GM18505 (cell line): ENCODE measurements at regions not wholly inside any gene's neighbourhood (a gene's known extent, or its start where the extent isn't known, plus 50 kb on each side); places are given as distances from the start of the nearest gene placed in this dataset.
"Not testable (repeated sequence)": the region's sequence is repeated elsewhere in the genome, so short reads cannot be mapped to it uniquely, and the experiment has no call there.

Source experiments
- ATAC-seq: cut with Tn5 transposase; IDR thresholded peaks from one replicate; pipeline ENCODE4 v1.9.1; 2021; ENCODE audit not compliant: unreplicated experiment
- POLR2A ChIP-seq: IDR thresholded peaks from 4 replicates; pipeline ENCODE4 v1.6.1; 2011; ENCODE audit warnings: borderline replicate concordance; ENCODE audit not compliant: insufficient read depth, insufficient read length; ENCODE audit errors: extremely low read depth

DNA sequence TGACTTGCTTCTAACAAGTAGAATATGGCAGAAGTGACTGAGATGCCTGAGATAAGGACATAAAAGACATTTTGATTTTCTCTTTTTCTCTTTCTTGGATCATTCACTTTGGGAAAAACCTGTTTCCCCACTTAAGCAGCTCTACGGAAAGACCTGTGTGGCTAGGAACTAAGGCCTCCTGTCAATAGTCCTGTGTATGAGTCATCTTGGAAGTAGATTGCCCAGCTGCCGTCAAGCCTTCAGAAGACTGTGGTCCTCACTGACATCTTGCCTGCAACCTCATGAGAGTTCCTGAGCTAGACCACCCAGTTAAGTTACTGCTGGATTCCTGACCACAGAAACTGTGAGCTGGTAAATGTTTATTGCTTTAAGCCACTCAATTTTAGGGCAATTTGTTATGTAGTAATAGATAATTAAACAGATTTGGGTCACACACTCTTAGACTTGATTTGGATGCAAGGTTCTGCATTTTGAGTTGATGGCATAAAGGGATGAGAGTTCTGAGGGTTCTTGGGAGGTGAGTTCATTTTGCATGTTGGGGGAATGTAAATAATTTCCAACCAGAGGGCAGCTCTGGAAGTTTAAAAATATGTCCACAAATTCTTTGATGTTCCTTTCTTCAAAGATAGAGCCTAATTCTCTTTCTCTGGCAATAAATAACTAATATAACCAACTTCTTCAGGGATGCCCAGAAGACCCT lies 229.2 kb downstream of the SQOR start:
- no peak for ATAC-seq
- no peak for TF ChIP-seq POLR2A

DNA sequence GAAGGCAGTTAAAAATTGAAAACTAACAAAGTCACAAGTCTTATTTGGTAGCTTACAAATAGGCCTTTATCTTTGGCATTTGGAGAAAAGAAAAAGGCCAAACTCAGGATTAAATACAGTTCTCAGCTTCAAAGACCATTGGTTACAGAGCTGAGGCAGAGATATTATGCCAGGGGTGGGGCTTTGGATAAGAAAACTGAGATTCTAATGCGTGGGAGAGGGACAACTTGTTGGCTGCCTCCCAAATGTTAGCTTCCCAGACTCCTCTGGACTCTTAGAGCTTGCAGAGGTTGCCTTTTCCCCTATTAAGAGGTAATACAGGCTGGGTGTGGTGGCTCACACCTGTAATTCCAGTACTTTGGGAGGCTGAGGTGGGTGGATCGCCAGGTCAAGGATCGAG lies 231.8 kb downstream of the SQOR start:
- no peak for TF ChIP-seq POLR2A
- no peak for ATAC-seq

DNA sequence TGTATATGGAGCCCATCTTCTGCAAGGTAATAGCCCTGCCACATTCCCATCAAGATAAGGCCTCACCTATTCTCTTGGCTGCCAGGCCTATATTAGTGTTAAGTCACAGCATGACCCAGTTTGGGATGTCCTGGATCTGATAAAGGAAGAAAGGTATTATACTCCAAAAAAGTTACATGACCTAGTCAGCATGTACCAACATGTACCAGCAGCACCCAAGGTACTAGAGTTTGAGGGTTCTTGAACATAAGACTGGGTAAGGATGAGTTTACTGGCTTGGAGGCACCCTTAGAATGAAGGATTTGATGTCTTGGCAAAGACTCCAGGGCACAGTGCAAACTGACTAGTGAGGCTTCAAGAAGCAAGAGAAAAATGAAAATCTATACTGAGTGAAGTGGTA lies 232.5 kb downstream of the SQOR start:
- TF ChIP-seq POLR2A, result no peak
- ATAC-seq, result no peak

DNA sequence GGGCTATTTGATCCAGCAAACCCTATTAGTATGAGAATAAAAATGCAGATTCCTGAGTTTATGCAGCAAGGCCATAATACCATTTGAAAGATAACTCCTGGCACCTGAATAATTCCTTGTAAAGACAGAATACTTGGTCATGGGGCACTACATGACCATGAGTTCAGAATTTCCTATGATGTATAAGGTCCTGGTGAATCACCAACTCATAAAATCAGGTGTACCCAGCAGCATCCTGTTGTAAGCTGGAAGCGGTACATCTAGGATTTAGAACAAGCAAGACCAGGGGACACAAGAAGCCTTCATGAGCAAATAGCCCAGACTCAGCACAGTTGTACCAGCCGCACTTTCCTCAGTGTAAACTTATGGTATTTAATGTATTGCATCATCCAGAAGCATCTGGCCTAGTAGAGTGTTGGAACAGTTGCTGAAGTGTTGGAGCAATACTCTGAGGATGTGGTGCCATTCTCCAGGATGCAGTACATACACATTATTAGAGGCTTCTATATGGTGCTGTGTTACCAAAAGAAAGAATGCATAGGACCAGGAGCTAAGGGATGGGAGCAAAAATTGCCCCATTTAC lies 233.4 kb downstream of the SQOR start:
- TF ChIP-seq POLR2A, result no peak
- ATAC-seq, result no peak

DNA sequence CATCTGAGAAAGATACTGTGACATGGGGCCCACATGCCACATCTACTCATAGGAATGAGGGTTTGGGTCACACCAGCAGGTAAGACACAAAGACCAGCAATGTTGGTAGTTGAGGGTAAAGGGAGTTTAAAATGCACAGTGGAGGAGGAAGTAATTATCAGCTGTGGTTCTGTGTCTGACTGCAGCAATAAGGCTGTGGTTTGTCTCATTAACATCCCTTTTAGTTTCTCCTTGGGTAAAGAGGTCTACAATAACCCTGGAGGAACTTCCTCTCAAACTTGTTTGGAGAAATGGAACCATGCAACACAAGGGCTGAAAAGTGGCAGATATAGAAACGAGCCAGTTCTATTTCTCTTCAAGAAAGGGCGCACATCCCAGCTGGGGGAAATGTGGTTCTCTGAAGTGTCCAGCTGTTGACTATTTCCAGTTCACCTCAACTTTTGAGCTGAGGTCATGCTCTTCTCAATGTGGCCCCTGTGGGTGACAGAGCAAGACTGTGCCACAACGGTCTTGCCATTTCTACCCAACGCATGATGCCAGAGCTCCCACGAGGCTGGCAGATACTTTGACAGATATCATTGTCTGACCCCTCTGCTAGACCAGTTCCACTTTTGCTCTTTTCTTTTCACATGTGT lies 234.3 kb downstream of the SQOR start:
- TF ChIP-seq POLR2A, result no peak

DNA sequence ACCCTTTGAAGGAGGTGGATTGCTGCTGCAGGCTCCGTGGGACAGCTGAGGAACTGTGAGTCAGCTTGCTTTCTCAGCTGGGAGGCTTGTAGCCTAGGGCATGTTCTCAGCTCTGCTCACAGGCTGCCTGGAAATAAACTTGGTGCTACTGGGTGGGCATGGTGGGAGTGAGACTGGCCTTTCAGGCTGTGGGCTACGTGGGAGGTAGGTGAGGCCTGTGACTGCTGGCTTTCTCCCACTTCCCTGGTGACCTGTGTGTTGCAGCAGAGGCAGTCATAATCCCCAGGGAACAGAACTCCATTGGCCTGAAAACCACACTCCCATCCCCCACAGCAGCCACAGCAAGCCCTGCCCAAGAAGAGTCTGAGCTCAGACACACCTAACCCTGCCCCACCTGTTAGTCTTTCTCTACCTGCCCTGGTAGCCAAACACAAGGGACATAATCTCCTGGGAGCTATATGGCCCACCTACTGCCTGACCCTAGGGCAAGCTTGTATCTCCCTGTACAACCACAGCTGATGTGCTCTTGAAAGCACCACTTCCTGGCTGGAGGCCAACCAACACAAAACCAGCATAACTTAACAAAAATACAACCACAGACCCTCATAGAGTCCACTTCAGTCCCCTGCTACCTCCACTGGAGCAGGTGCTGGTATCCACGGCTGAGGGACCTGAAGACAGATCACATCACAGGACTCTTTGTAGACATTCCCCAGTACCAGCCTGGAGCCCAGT lies 236.5 kb downstream of the SQOR start:
- TF ChIP-seq POLR2A, result no peak
- ATAC-seq, result no peak

More for the DNA sequence above, 234.3 kb downstream of the SQOR start:
- ATAC-seq, result no peak

DNA sequence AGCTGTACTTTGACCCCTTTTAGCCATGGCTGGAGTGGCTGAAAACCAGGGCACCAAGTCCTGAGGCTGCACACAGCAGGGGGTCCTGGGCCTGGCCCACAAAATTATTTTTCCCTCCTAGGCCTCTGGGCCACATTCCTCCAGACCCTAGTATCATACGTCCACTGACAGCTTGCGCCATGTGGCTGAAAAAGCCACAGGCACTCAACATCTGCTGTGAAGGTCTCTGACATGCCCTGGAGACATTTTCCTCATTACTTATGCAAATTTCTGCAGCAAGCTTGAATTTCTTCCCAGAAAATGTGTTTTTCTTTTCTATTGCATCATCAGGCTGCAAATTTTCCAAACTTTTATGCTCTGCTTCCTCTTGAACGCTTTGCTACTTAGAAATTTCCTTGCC lies 239.0 kb downstream of the SQOR start:
- TF ChIP-seq POLR2A, result no peak
- no peak for ATAC-seq

DNA sequence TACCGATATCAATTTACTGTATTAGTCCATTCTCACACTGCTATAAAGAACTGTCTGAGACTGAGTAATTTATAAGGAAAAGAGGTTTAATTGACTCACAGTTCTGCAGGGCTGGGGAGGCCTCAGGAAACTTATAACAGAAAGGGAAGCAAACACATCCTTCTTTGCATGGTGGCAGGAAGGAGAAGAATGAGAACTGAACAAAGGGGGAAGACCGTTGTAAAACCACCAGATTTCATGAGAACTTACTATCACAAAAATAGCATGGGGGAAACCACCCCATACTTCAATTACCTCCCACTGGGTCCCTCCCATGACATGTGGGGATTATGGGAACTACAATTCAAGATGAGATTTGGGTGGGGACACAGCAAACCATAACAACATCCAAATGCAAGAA lies 239.7 kb downstream of the SQOR start:
- not testable (repeated sequence) for ATAC-seq

DNA sequence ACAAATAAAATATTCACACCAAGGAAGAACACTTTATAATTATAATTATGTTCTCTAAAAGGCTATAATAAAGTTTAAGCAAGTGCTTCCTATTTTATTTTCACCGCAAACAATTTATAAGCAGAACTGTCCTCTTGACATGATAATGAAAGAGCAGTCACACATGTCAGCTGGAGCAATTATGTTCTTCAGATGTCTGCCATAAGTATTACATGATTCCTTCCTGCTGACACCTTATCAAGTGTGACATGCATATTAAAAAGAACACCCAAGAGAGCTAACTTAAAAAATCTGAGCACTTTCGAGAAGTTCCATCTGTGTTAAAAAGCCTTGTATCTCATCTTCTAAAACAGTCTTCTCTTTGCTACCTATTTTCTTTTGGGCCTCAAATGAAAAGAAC lies 249.5 kb downstream of the SQOR start:
- no peak for TF ChIP-seq POLR2A
- ATAC-seq, result no peak

DNA sequence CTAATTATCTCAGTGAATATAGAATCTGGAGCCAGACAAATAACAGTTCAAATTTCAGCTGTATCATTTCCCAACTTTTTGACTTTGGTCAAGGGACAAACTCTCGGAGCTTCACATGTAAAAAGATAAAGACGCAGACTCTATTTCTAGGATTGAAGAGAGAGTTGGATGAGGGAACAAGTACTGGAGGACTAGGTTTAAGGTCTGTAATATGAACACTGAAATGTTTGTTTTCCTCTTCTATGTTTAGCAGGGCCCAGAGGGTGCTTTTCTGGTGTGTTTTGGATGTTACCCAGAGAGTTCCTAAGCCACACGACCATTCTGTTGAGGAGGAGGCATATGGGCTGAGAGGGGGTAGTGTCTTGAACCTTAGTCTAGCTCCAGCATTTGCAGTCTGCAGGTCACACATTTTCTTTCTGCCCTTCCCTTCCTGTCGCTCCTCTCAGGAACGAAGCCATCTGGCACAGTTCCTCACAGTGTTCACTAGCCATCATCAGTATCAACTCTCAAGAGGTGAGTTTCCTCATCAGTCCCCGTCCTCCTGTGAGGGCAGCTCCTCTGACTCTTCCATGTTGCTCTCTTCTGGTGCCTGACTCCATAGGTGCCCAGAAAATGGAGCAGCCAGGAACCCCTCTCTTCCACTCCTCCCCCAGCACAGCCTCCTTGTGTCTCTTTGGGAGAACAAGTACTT lies 250.1 kb downstream of the SQOR start:
- ATAC-seq, result no peak
- TF ChIP-seq POLR2A, result no peak

DNA sequence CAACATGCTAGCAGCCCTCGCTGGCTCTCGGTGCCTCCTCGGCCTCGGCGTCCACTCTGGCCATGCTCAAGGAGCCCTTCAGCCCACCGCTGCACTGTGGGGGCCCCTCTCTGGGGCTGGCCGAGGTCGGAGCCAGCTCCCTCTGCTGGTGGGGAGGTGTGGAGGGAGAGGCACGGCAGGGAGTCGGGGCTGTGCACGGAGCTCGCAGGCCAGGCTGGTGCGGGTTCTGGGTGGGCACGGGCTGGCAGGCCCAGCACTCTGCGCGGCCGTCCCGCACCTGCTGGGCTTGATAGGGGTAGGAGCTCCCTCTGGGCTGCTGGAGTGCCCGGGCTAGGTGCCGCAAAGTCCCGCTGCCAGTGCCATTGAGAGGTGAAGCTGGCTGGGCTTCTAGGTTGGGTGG lies 251.0 kb downstream of the SQOR start:
- ATAC-seq, result no peak
- TF ChIP-seq POLR2A, result no peak

DNA sequence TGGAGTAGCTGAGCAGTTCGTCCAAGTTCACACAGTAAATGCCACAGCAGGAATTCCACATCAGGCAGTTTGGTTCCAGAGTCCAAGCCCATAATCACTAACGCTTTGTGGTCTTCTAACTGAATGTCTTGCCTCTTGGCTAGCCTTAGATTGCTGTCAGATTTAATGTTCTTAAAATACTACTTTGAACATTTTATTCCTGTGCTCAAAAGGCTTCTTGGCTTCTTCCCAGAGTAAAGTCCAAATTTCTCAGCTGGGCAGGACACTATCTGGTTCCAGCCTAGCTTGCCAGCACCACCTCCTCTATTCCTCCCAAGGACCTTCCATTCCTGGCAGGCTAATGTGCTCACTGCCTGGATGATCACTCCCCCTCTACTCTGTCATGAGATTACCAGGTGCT lies 256.9 kb downstream of the SQOR start:
- no peak for TF ChIP-seq POLR2A
- ATAC-seq, result no peak

DNA sequence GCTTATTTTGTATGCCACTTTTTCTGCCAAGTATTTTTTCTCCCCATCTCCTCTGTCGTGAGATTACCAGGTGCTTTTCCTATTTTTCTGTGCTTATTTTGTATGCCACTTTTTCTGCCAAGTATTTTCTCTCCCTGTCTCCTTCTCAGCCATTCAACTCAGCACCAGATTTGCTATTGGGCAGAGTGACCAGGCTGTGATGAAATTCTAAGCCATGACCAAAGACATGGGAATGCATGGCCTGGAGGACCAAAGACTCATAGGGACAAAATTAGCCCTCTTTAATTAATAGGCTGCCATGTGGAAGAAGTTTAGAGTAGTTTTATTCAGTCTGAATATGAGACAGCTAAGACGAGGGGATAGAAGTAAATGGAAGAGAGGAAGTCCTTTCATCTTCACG lies 257.4 kb downstream of the SQOR start:
- no peak for ATAC-seq
- no peak for TF ChIP-seq POLR2A

DNA sequence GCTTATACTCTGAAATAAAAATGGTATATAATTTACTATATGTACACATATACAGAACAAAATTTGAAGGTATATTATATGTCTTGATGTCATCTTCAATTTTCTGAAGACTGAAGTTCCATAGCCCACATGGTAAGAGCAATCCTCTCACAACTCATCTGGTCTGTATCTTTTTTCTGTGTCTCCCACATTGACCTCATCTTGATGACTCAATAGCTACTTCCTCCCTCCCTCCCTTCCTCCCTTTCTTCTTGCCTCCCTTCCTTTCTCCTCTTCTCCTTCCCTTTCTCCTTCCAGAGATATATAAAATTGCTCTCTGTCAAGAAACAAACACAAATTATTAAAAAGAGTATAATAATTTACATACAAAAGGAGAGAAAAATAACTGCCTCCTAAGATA lies 268.5 kb downstream of the SQOR start:
- no peak for ATAC-seq

DNA sequence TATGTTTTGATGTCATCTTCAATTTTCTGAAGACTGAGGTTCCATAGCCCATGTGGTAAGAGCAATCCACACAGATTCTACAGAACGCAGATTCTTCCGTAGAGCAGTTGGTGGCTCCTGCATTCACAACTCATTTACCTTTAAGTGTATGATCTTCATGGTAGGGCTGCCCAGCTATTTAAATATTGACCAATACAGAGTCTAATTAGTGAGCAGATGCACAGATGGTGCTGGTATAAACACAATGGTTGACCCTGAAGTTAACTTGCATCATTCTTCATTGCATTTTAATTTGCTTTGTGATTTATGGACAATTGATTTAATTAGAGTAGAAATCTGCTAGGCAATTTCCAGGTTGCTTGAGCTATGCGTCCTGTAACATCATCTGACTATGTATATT lies 269.2 kb downstream of the SQOR start:
- TF ChIP-seq POLR2A, result no peak
- no peak for ATAC-seq

More for the DNA sequence above, 268.5 kb downstream of the SQOR start:
- no peak for TF ChIP-seq POLR2A
